GDM1 (cell line): ENCODE measurements at regions not wholly inside any gene's neighbourhood (a gene's known extent, or its start where the extent isn't known, plus 50 kb on each side); places are given as distances from the start of the nearest gene placed in this dataset.
"Not testable (repeated sequence)": the region's sequence is repeated elsewhere in the genome, so short reads cannot be mapped to it uniquely, and the experiment has no call there.

Experiments used
- DNase-seq: peaks from one replicate; lab custom pipeline; 2025; lab: John Stamatoyannopoulos, UW

DNA sequence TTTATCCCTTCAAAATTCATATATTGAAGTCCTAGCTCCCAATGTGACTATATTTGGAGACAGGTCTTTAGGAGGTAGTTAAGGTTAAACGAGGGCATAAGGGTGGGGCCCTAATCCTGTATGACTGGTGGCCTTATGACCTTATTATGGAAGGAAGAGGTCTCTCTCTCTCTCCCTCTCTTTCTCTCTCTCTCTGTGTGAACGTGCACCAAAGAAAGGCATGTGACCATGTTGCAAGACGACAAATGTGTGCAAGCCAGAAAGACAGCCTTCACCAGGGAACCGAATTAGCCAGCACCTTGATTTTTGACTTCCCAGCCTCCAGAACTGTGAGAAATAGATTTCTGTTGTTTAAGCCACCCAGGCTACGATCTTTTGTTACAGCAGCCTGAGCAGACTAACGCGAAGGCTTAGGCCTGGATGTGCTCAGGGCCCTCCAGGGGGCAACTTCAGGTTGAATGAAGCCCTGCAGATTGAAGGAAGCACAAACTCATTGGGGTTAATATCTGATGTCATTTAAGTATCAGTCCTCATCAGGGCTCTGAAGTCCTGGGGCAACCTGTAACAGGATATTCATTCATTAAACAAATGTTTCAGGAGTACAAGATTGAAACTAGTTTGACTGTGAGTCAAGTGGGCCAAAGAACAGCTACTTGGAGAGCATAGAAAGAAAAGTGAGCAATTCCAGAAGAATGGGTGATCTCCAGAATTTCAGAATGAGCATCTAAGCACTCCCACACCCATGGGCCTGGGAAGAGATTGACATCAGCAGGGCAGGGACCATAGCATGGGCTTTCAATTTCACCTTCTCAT is 157.4 kb upstream of the TNFAIP3 start:
- no peak for DNase-seq

DNA sequence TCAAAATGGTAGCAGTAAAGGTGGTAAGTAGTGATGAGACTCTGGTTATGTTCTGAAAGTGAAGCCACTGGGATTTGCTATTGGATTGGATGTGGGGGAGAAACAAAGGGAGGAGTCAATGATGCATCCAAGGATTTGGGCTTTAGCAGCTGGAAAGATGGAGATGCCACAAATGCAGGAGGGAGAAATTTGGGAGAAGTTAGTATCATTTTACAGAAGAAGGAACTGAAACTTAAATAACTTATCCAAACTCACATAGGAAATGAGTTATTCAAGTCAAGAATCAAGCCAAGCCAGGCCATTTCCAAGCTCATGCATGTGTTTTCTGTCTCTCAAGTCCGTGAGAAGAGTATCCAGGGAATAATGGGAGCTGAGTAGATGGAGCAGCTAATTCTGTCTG is 155.1 kb upstream of the TNFAIP3 start:
- DNase-seq = no peak

DNA sequence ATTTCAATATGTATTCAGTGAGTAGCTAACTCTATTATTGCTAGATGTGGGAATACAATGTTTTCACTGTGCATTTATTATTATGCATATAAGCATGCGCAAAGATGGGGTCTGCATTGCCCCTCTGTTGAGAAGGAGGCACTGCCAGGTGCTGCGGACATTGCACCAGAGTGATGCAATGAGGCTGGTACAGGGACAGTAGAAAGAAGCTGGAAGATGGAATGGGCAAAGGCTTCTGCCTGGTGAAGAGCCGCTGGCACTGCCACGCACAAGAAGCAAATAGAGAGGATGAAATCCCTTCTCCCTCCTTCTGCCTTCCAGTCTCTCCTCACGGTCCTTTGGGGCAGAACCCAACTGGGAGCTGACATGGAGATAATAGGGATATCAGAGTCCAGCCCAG is 154.5 kb upstream of the TNFAIP3 start:
- no peak for DNase-seq

DNA sequence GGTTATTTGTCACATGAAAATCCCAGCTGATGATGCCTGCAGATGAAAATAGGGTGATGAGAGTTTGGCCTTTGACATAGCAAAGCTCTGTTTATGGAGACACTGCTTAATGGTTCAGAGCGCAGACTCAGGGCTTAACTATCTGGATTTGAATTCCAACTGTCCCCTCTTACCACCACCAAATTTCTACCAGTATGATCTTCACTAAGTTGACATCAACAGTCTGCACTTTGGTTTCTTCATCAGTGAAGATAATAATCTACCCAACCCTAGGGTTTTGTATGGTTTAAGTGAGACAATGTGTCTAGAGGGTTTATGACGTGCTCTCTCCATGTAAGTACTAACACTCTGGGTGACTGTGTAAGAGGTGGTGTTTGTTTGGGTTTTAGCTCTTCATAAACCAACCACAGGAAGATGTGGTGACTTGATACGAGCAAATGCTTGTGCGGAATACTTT is 151.4 kb upstream of the TNFAIP3 start:
- no peak for DNase-seq

DNA sequence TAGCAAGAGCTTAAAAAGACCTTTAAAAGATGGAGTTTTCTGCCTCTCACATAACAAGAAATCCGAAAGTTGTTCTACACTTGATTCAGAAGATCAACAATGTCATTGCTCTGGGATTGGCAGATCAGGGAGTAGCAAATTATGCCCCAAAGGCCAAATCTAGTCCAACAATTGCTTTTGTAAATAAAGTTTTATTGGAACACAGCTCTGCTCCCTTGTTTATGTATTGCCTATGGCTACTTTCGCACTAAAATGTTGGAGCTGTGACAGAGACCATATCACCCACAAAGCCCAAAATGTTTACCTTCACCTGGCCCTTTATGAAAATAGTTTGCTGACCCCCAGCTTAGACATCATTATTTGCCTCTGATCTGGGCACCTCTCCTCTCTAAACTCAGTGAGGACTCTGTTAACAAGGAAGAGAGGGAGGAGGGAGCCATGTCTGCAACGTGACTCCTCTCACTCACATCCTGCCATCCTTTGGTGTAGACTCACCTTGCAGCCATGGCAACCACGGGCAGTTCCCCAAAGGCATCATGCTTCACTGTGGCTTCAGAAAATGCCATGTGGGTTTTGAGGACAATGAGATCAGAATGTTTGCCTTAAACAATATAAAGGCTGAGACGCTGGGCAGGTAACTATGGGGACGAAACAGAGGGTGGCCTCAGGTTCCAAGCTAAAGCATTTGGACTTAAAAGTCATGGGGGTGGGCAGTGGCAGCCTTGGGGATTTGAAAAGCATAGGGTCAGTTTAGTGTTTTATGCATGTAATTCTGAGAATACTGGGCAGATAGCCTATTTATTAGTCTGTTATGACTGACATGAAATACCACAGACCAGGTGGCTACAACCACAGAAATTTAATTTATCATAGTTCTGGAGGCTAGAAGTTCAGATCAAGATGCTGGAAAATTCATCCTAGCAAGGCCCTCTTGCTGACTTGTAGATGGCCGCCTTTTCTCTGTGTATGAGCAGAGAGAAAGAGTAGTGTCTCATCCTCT is 149.7 kb upstream of the TNFAIP3 start:
- DNase-seq = no peak

DNA sequence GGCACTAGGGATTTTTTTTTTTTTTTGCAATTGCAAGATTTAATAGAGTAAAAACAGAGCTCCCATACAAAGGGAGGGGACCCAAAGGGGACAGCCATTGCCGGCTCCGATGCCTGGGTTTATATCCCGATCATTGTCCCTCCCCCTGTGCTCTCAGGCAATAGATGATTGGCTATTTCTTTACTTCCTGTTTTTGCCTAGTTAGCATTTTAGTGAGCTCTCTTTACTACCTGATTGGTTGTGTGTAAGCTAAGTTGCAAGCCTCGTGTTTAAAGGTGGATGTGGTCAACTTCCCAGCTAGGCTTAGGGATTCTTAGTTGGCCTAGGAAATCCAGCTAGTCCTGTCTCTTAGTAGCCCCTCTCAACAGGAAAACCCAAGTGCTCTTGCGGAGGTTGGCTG is 148.2 kb upstream of the TNFAIP3 start:
- DNase-seq = not testable (repeated sequence)

DNA sequence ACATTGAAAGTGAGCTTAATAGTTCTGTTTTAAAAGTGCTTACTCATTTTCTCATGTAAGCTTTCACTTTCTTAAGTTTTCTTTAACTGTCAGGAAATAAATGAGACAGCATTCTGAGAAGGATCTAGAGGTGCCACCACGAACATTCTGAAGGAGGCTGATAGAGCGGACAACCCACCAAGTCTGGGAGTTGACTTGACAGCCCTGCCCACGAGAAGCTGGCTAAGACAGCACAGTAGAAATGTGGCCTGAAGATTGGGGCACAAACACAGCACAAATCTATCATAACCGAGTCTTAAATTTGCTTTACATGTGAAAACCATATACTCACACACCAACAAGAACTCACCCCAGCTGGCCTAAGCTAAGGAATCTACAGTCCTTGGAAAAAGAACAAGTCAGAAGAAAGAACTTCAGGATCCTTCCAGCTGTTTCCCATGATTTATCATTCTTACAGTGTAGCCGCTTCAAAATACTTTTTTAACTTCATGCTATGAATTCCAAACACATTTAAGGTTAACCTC is 144.2 kb upstream of the TNFAIP3 start:
- peak; percentile 62 for DNase-seq

DNA sequence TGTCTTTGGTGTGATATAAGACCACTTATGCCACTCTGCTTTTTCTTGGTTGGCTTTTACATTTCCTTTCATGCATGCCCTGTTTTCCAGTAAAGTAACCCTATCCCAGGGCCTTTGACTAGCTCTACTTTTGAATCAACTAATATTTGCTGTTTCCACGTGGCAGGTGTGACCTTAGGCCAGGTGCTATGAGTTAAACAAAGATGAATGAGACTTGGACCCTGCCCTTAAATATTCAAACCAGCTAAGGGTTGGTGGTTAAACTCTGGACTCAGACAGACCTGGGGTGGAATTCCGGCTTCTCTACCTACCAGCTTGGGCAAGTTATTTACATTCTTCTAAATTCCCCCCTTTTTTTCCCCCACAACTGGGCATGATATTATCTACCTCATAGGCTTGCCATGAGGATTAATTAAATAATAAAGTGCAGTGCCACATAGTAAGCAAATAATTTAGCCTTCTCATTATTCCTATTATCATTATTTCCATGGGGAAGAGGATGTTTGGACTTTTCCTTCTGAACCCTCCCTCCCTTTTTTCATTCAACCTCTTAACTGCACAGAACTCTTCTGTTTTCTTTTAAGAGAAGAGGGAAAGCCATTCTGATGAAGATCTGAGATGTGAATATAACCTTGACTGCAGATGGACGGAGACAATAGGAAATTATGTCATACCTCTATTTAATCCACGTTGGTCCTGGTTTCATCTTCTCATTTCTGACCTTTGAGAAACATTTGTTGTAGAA is 143.6 kb upstream of the TNFAIP3 start:
- DNase-seq = no peak

DNA sequence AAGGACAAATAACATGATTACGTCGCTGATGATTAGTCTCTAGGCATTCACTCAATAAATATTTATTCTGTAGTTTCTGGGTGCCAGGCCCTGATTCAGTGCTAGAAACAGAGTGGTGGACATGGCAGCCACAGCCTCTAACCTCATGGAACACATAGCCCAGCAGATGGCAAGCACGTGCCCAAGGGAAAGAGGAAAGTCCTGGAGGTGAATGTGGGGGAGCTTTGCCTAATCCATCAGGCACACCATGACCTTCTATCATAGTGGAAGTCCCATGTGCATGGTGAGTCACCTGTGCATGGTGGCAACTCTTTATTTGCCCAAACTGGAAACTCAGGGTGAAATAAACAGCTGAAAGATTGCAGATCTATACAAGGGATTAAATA is 143.0 kb upstream of the TNFAIP3 start:
- no peak for DNase-seq

DNA sequence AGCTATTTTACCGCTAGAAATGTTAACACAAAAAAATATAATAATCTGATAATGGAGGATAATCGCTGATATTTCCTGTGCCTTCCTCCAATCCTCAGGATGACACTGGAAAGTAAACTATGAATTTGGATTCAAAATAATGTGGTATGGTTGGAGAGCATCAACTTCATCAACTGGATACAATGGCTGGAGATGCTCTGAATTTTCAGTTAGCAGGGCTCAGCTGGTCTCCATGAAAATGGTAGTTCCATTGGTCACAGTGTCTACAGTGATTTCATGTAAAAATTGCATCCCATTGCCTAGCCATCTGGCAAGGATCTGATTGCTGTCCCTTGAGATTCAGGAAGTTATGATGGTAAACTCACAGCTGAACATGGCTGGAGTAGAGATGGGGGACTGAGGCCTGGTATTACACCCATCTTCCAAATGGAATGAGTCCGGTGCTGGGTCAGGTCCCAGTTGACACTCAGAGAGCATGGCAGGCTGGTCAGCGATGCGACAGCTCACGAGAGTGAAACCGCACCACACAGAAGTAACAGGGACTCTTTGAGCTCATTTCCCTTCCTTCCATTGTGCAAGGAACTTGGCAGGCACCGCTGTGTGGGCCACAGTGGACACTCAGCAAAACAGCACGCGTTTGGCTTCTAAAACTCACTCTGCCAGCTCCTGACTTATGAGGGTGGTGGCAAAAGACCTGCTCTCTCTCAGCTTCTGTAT is 142.4 kb upstream of the TNFAIP3 start:
- DNase-seq = no peak

DNA sequence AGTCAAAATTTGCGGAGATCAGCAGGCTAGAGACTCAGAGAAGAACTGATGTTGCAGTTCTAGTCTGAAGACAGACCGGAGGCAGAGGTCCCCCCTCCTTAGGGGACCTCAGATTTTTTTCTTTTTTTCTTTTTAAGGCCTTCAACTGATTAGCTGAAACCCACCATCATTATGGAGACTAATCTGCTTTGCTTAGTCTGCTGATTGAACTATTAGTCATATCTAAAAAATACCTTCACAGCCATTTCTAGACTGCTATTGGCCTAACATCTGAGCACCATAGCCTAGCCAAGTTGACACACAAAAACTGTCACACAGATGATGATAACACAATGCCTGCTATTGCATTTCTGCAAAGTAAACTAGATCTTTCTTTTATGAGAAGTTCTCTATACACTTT is 141.1 kb upstream of the TNFAIP3 start:
- DNase-seq = no peak

DNA sequence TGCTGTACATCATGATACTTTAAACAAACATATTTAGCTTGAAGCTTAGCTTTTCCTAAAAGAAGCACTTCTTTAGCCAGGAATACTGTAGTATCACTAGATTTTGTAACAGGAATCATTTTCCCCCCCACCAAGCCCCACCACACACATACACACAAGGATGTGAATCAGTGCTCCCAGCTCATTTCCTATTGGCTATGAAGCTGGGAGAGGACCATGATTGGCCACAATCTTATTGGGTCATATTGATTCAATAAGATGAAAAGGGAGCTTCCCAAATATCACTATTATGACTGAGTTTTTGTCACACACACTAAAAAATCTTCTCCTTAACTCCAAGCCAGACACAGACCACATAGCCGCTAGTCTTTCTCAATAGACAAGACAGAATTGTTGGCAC is 140.5 kb upstream of the TNFAIP3 start:
- no peak for DNase-seq

DNA sequence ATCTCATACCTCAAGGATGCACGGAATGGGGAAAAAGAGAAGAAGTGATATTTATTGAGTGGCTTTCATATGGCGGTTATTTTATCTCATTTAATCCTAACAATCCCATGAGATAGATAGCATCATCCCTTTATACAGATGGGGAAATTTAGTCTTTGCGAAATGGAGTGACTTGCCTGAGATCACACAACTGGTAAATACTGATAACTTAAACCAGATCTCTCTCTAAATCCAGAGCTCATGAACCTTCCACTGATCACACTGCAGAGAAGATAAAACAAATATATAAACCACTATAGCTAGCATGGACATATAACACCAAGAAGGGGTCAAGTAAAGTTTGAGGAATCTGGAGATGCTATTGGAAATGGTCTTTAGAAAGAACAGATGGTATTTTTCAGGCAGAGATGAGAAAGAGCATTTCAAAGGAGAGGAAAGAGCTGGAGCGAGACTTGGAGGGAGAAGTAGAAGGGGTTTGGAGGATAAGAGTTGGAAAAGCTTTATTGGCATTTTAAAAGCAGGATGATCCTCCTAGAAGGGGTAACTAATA is 139.8 kb upstream of the TNFAIP3 start:
- no peak for DNase-seq

DNA sequence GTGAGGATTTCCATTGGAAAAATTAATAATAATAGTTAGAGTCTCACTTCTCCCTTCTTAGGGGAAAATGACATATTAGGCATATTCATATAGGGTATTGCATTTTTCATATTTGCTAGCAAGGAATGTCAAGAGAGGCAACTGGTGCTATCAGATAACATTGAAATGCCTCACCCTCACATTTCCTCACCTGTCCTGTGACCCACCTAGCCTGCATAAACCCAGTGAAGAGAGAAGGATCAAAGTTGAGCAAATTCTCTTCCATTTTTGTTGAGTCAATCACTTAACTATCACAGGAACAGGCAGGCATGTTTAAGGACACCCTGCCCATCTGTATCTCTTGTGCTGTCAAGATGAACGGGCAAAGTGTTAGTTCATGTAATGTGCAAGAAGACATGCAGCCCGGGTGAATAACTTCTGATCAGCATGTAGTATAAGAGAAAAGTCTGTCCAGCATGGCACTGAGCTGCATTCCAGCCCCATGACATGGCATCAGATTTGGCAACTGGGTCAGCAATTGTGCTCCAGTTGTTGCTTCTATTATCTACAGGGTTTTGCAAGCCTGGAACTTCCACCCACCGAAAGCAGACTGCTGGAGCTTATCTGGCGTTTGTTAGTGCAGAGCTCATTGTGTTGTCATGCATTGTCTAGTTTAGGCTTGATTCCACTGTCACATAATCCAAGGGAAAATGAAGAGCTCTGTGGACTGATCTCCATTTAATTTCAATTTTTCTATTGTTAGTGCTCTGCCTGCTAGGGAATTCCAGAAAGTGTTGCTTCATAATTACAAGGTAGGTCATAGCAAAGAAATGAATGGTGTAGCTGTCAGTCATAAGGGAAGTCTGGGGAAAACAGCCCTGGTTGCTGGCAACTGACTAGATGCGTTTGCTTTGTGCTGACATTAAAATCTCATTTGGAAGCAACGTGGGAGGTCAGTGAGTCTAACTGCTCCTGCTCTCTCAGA is 138.4 kb upstream of the TNFAIP3 start:
- DNase-seq = no peak

DNA sequence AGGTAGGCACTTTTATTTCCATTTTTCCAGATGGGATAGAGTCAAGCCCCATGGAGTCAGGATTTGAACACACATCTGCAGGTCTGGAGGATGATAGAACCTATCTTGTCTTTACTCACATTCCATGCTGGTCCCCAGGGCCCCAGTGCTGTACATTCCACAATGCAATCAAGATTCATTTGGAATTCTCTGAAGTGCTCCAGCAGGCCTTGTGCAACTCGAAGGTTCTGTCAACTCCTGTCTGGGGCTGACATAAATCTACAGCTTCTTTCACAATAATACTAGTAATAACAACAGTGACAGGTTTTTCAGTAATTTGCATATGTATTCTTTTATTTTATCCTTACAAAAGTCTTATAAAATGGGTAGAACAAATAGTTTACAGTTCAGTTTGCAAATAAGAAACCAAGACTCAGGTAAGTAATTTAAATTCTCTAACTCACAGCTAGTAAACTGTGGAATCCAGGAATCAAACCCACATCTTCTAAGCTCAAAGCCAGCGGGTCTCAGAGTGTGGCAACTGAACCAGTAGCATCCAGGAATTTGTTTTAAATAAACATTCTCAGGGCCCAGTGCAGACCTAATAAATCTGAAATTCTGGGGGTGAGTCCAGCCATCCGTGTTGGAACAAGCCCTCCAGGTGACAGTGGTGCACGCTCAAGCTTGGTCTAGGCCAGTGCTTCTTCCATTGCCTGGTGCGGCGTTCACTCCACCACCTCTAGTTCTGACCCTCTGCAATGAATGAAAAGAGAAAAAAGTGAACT is 137.0 kb upstream of the TNFAIP3 start:
- DNase-seq = no peak

DNA sequence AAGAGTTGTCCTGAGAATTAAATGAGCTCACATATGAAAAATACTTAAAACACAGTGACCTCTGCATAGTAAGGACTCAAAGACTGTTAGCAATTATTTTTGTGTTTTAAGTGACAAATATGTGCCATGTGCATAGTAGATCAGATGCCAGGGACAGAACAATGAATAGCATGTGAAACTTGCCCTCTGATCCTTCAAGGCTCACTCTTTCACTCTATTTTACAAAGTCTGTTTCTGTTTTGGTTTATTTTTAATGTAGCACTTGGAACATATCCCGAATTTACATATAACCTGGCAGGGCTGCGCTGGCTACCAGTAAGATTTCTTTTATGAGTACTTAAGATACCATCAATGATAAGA is 135.5 kb upstream of the TNFAIP3 start:
- no peak for DNase-seq

DNA sequence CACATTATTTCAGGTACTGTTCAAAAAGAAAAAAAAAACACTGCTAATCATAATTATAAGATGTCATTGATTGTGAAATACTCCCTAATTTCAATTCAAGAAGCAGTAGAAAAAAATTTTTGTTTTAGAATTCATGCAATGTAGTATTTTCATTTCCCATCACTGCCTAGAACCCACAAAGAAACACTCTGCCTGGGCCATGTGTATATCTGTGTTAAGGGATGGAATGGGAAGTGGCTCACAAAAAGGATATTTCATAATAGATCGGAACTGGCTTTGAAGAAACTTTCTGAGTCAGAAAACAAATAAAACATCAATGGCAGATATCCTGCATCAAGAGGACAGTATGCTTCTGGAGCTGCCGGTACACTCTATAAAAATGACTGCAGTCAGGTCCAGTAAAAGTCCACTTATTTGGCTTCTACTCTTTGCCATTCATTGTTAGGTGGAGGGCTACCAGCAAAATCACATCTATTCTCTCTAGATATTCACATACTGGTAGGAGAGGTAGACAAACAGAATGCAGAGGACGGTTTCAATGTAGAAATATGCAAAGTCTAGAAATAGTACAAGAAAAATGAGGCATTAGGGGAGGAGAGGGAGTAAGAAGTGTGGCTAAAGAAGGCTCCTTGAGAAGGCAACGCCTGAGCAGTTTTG is 135.0 kb upstream of the TNFAIP3 start:
- DNase-seq = no peak

DNA sequence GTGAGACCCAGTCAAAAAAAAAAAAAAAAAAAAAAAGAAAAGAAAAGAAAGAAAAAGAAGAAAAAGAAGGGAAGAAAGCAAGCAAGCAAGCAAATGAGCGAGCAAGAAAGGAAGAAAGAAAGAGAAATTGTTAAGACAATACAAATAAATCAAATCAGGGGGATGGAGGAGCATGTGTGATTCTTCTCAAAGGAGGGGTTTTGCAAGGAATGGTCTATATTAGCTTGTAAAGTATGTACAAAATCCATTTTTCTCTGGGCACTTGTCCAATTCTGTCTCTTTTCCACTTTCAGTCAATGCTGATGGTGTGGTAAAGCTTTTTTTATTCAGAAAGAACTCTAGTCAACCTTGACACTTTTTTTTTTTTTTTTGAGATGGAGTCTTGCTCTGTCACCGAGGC is 133.7 kb upstream of the TNFAIP3 start:
- no peak for DNase-seq
